Calu3 (cell line): ENCODE measurements at regions not wholly inside any gene's neighbourhood (a gene's known extent, or its start where the extent isn't known, plus 50 kb on each side); places are given as distances from the start of the nearest gene placed in this dataset.

Source experiments
- BruUV-seq: library from RNA; stranded (reverse); fragments of 400-500 nt; replicated peaks from 2 replicates; lab custom pipeline; 2021; lab: Mats Ljungman, UMichigan
- CTCF ChIA-PET: fragments of 300-600 bp; sonication (Branson Sonifier 250); formaldehyde crosslinking; loops from one replicate; lab custom pipeline; 2022; ENCODE audit warnings: antibody characterized with exemption; lab: Charles Lee
- DNase-seq: peaks from one replicate; pipeline ENCODE4 v3.0.0; 2022
- H3K27ac Mint-ChIP-seq: one replicate; pipeline ENCODE4 v1.8.0; 2022; ENCODE audit warnings: mixed read lengths; ENCODE audit not compliant: unreplicated experiment
- H3K27me3 Mint-ChIP-seq: one replicate; pipeline ENCODE4 v1.8.0; 2022; ENCODE audit warnings: mixed read lengths; ENCODE audit not compliant: unreplicated experiment
- H3K36me3 Mint-ChIP-seq: one replicate; pipeline ENCODE4 v1.8.0; 2022; ENCODE audit warnings: mild to moderate bottlenecking, moderate library complexity, mixed read lengths; ENCODE audit not compliant: insufficient read depth, unreplicated experiment
- H3K4me1 Mint-ChIP-seq: one replicate; pipeline ENCODE4 v1.8.0; 2022; ENCODE audit warnings: mild to moderate bottlenecking, low read depth, mixed read lengths; ENCODE audit not compliant: unreplicated experiment
- H3K4me3 Mint-ChIP-seq: one replicate; pipeline ENCODE4 v1.8.0; 2022; ENCODE audit warnings: mild to moderate bottlenecking, low read depth, moderate library complexity, mixed read lengths; ENCODE audit not compliant: unreplicated experiment
- H3K9me3 Mint-ChIP-seq: one replicate; pipeline ENCODE4 v1.8.0; 2022; ENCODE audit warnings: low read depth, mixed read lengths; ENCODE audit not compliant: unreplicated experiment
- CTCF ChIP-seq: fragments of 200-600 bp; IDR thresholded peaks from one replicate; pipeline ENCODE4 v1.8.0; 2022; ENCODE audit warnings: antibody characterized with exemption; ENCODE audit not compliant: unreplicated experiment
- intact Hi-C: fragments of 100-400 bp; cut with micrococcal nuclease; formaldehyde crosslinking; loops from one replicate; pipeline ENCODE4 v1.10.0; 2022; ENCODE audit not compliant: unreplicated experiment

- no peak overlapping the region for H3K4me3 Mint-ChIP-seq
- CTCF ChIA-PET: no interaction called here
- H3K27me3 Mint-ChIP-seq: no peaks in the 10 kb centered on the region
- H3K27ac Mint-ChIP-seq: no peak overlapping the region
- H3K9me3 Mint-ChIP-seq: no peaks in the 10 kb centered on the region
- no peak for DNase-seq
- no peak for TF ChIP-seq CTCF
- H3K36me3 Mint-ChIP-seq: no peaks in the 10 kb centered on the region
- H3K4me1 Mint-ChIP-seq: no peaks in the 10 kb centered on the region
- intact Hi-C loops: no loop called here
- no TSS peak for BruUV-seq
These were observed 257.8 kb upstream of the CHRM3 start for GRCh38 chr1:239128541-239128940.

GRCh38 chr1:239126884-239127283 is 259.5 kb upstream of the CHRM3 start:
- Mint-ChIP-seq H3K4me3 (no peak overlapping the region), H3K27ac (no peak overlapping the region), H3K9me3 (no peaks in the 10 kb centered on the region), H3K36me3 (no peaks in the 10 kb centered on the region), H3K27me3 (no peaks in the 10 kb centered on the region), H3K4me1 (no peaks in the 10 kb centered on the region)
- no peak for DNase-seq
- TF ChIP-seq CTCF: no peak
- no TSS peak for BruUV-seq
- intact Hi-C loops: no loop called here
- CTCF ChIA-PET: no interaction called here

GRCh38 chr1:239125893-239126292 is 260.5 kb upstream of the CHRM3 start:
- no peak overlapping the region for H3K4me3 Mint-ChIP-seq
- no peaks in the 10 kb centered on the region for H3K9me3 Mint-ChIP-seq
- no peaks in the 10 kb centered on the region for H3K4me1 Mint-ChIP-seq
- TF ChIP-seq CTCF: no peak
- intact Hi-C loops: no loop called here
- CTCF ChIA-PET: no interaction called here
- no peak overlapping the region for H3K27ac Mint-ChIP-seq
- no TSS peak for BruUV-seq
- H3K27me3 Mint-ChIP-seq: no peaks in the 10 kb centered on the region
- no peaks in the 10 kb centered on the region for H3K36me3 Mint-ChIP-seq
- no peak for DNase-seq

GRCh38 chr1:239125027-239125426 is 261.3 kb upstream of the CHRM3 start:
- Mint-ChIP-seq H3K4me3 (no peak overlapping the region), H3K27ac (no peak overlapping the region), H3K4me1 (no peaks in the 10 kb centered on the region), H3K9me3 (no peaks in the 10 kb centered on the region), H3K36me3 (no peaks in the 10 kb centered on the region), H3K27me3 (no peaks in the 10 kb centered on the region)
- intact Hi-C loops: no loop called here
- TF ChIP-seq CTCF: no peak
- no TSS peak for BruUV-seq
- CTCF ChIA-PET: no interaction called here
- DNase-seq: no peak
